ENCODE measurements at regions not wholly inside any gene's neighbourhood (a gene's known extent, or its start where the extent isn't known, plus 50 kb on each side); places are given as distances from the start of the nearest gene placed in this dataset.

GRCh38 chr6:84415068-84415467 lies 187.6 kb upstream of the CEP162 start:
- DNase-seq (ENCODE audit: low spot score), result no peak
- 53% methylated on average over 2 of the region's 2 CpGs for WGBS

DNA sequence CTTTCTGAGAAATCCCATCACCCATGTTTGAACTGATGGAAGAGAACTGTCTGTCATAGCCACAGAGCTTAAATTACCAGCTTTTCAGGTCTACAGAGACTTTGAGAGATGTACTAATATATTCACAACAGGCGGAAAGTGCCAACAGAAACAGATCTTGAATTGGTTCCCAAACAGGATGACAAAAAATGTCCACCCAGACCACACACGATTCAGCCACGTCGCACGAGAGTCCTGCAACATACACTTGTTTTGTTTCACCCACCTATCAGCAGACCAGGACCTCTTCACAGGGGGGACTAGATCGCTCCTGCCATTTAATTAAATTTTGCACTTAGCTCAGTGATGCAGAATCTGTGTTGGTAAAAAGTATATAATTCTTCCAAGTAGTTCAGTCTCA lies 187.1 kb upstream of the CEP162 start:
- no peak for TF ChIP-seq FOXA2 (IDR thresholded peaks at IDR 0.05)
- no peak for TF ChIP-seq HNF4A (conservative IDR thresholded peaks at IDR 0.05)
- TF ChIP-seq NR2F2 (IDR thresholded peaks at IDR 0.05), result no peak
- TF ChIP-seq JUND (IDR thresholded peaks at IDR 0.05), result no peak
- no peak for TF ChIP-seq MAX (IDR thresholded peaks at IDR 0.05)
- TF ChIP-seq REST (IDR thresholded peaks at IDR 0.05), result no peak
- TF ChIP-seq HNF4G (IDR thresholded peaks at IDR 0.05), result no peak
- TF ChIP-seq CTCF (IDR thresholded peaks at IDR 0.05; ENCODE audit: low read depth, low read length, missing input control), result no peak
- TF ChIP-seq ATF3 (IDR thresholded peaks at IDR 0.05), result no peak
- no peak for TF ChIP-seq SP1 (IDR thresholded peaks at IDR 0.05)
- TF ChIP-seq ZBTB33 (IDR thresholded peaks at IDR 0.05), result no peak
- no peak for TF ChIP-seq RAD21 (IDR thresholded peaks at IDR 0.05)
- no peak for TF ChIP-seq TAF1 (conservative IDR thresholded peaks at IDR 0.05)
- Histone ChIP-seq H3K27me3 (ENCODE audit: control insufficient read depth in 4 of 4, insufficient read depth in 4 of 4, low read length in 3 of 4) (no peaks in the 10 kb centered on the region), H3K9ac (ENCODE audit: low read depth in 1 of 2, low read length in 2 of 2) (no peak overlapping the region), H3K4me3 (ENCODE audit: low read depth in 1 of 3, low read length in 3 of 3) (no peak overlapping the region), H3K36me3 (ENCODE audit: control insufficient read depth in 4 of 4, insufficient read depth in 3 of 4, low read depth in 1 of 4, low read length in 3 of 4) (no peaks in the 10 kb centered on the region), H3K9me3 (ENCODE audit: control insufficient read depth in 4 of 4, low read length in 3 of 4) (no peaks in the 10 kb centered on the region), H3K4me1 (ENCODE audit: control insufficient read depth in 4 of 4, insufficient read depth in 4 of 4, low read length in 3 of 4) (peaks cover 2 to 35% (median 19%) of the 10 kb centered on the region in 4 donors), H3K27ac (ENCODE audit: low read depth in 1 of 2, low read length in 2 of 2) (no peak overlapping the region)
- 90% methylated on average over 6 of the region's 6 CpGs for WGBS
- no peak for DNase-seq (ENCODE audit: low spot score)

More at GRCh38 chr6:84415068-84415467, 187.6 kb upstream of the CEP162 start:
- Histone ChIP-seq H3K4me1 (ENCODE audit: control insufficient read depth in 4 of 4, insufficient read depth in 4 of 4, low read length in 3 of 4) (peaks cover 2 to 31% (median 16%) of the 10 kb centered on the region in 4 donors), H3K9ac (ENCODE audit: low read depth in 1 of 2, low read length in 2 of 2) (no peak overlapping the region), H3K9me3 (ENCODE audit: control insufficient read depth in 4 of 4, low read length in 3 of 4) (no peaks in the 10 kb centered on the region), H3K36me3 (ENCODE audit: control insufficient read depth in 4 of 4, insufficient read depth in 3 of 4, low read depth in 1 of 4, low read length in 3 of 4) (no peaks in the 10 kb centered on the region), H3K4me3 (ENCODE audit: low read depth in 1 of 3, low read length in 3 of 3) (no peak overlapping the region), H3K27me3 (ENCODE audit: control insufficient read depth in 4 of 4, insufficient read depth in 4 of 4, low read length in 3 of 4) (no peaks in the 10 kb centered on the region), H3K27ac (ENCODE audit: low read depth in 1 of 2, low read length in 2 of 2) (no peak overlapping the region)
- no peak for TF ChIP-seq MAX (IDR thresholded peaks at IDR 0.05)

All from liver (tissue), 8 donors.